HCT116 (cell line): ENCODE measurements at regions not wholly inside any gene's neighbourhood (a gene's known extent, or its start where the extent isn't known, plus 50 kb on each side); places are given as distances from the start of the nearest gene placed in this dataset.

Experiments used
- ATAC-seq: fragments of 200-7000 bp; cut with Tn5 transposase; 2 replicates; pipeline ENCODE4 v1.9.1; 2020; ENCODE audit warnings: mild to moderate bottlenecking, moderate library complexity
- BruUV-seq: library from RNA; stranded (reverse); fragments of 400-500 nt; replicated peaks from 2 replicates; lab custom pipeline; 2021; lab: Mats Ljungman, UMichigan
- CTCF ChIA-PET: fragments of 300-600 bp; sonication (Branson Sonifier 250); formaldehyde crosslinking; loops from one replicate; lab custom pipeline; 2021; ENCODE audit warnings: antibody characterized with exemption; lab: Charles Lee
- POLR2A ChIA-PET: fragments of 300-600, 350-600 bp; sonication (Branson Sonifier 250); formaldehyde crosslinking; loops from one replicate; lab custom pipeline; 2021; ENCODE audit warnings: antibody characterized with exemption; lab: Charles Lee
- RAD21 ChIA-PET, 2 experiments: fragments of 300-600 bp; sonication (Branson Sonifier 250); formaldehyde crosslinking; loops; one replicate each; lab custom pipeline; 2023; ENCODE audit warnings: low total read pairs in 2 of 2; ENCODE audit not compliant: uncharacterized antibody in 2 of 2, unreplicated experiment in 2 of 2, low non-redundant PET in 1 of 2; lab: Charles Lee
- DNase-seq: peaks from one replicate; pipeline ENCODE4 v3.0.0-alpha.2; 2010; ENCODE audit warnings: low read depth, low spot score
- H2AFZ ChIP-seq: fragments of 200-600 bp; shearing (Covaris generic), sonication (generic); 2 replicates; pipeline ENCODE4 v1.6.1; 2017; ENCODE audit warnings: low read depth, mixed run types, mixed read lengths, antibody characterized with exemption, low read length; ENCODE audit not compliant: poor library complexity, severe bottlenecking
- H3K27ac ChIP-seq: 2 replicates; pipeline ENCODE4 v1.5.1; 2012; ENCODE audit warnings: low read depth, low read length
- H3K27me3 ChIP-seq: fragments of 200-600 bp; sonication (generic); 2 replicates; pipeline ENCODE4 v1.6.1; 2016; ENCODE audit warnings: mixed run types, low read length, mixed read lengths; ENCODE audit not compliant: insufficient read depth
- H3K36me3 ChIP-seq, 2 experiments: fragments of 200-500 bp in 1 of 2; fragments of 200-600 bp in 1 of 2; sonication (Bioruptor generic) in 1 of 2; sonication (generic) in 1 of 2; 2 replicates each; pipeline versions ENCODE4 v1.5.1 to v1.6.1; 2014 to 2016; ENCODE audit warnings: low read length in 2 of 2, inconsistent platforms in 1 of 2, mixed read lengths in 1 of 2, mixed run types in 1 of 2; ENCODE audit not compliant: insufficient read depth in 2 of 2, control insufficient read depth in 1 of 2
- H3K4me1 ChIP-seq, 2 experiments: fragments of 200-600 bp in 1 of 2; sonication (generic) in 1 of 2; 2 replicates each; pipeline versions ENCODE4 v1.5.1 to v1.6.1; 2012 to 2017; ENCODE audit warnings: low read length in 2 of 2, inconsistent platforms in 1 of 2, mild to moderate bottlenecking in 1 of 2, mixed read lengths in 1 of 2, mixed run types in 1 of 2, moderate library complexity in 1 of 2; ENCODE audit not compliant: insufficient read depth in 2 of 2, control insufficient read depth in 1 of 2
- H3K4me2 ChIP-seq: fragments of 200-600 bp; sonication (generic); 2 replicates; pipeline ENCODE4 v1.6.1; 2017; ENCODE audit warnings: mixed run types, low read length, mixed read lengths
- H3K4me3 ChIP-seq, 2 experiments: fragments of 200-600 bp in 1 of 2; sonication (generic) in 1 of 2; replicated peaks in 1 of 2; 2 replicates each; pipeline ENCODE4 v1.5.1; 2011 to 2016; ENCODE audit warnings: low read length in 2 of 2, control low read depth in 1 of 2, low read depth in 1 of 2, mild to moderate bottlenecking in 1 of 2, mixed read lengths in 1 of 2, mixed run types in 1 of 2
- H3K79me2 ChIP-seq: fragments of 200-600 bp; sonication (generic); 2 replicates; pipeline ENCODE4 v1.6.1; 2017; ENCODE audit warnings: mild to moderate bottlenecking, mixed run types, low read length, moderate library complexity, mixed read lengths; ENCODE audit not compliant: insufficient read depth
- H3K9ac ChIP-seq: fragments of 200-600 bp; sonication (generic); 2 replicates; pipeline ENCODE4 v1.6.1; 2016; ENCODE audit warnings: low read length, mixed read lengths
- H3K9me2 ChIP-seq: fragments of 200-600 bp; sonication (generic), shearing (Covaris generic); 2 replicates; pipeline ENCODE4 v1.6.1; 2017; ENCODE audit warnings: mixed run types, mild to moderate bottlenecking, moderate library complexity; ENCODE audit not compliant: insufficient read depth
- H3K9me3 ChIP-seq, 2 experiments: fragments of 200-500 bp in 1 of 2; fragments of 200-600 bp in 1 of 2; sonication (Bioruptor generic) in 1 of 2; sonication (generic) in 1 of 2; 2 replicates each; pipeline ENCODE4 v1.6.1; 2014 to 2017; ENCODE audit warnings: low read length in 2 of 2, mixed read lengths in 2 of 2, inconsistent platforms in 1 of 2, low read depth in 1 of 2, mild to moderate bottlenecking in 1 of 2, mixed run types in 1 of 2, moderate library complexity in 1 of 2; ENCODE audit not compliant: control insufficient read depth in 1 of 2, insufficient read depth in 1 of 2
- H4K20me1 ChIP-seq: fragments of 200-600 bp; sonication (generic), shearing (Covaris generic); 2 replicates; pipeline ENCODE4 v1.6.1; 2017; ENCODE audit warnings: mixed run types, mild to moderate bottlenecking, moderate library complexity; ENCODE audit not compliant: insufficient read depth
- CBX3 ChIP-seq: IDR thresholded peaks from 2 replicates; pipeline ENCODE4 v1.6.1; 2012; ENCODE audit warnings: low read depth
- CTCF ChIP-seq, 3 experiments: fragments of 200-600 bp in 1 of 3; sonication (generic) in 1 of 3; IDR thresholded peaks in 2 of 3; conservative IDR thresholded peaks in 1 of 3; 2 replicates each; pipeline ENCODE4 v1.5.1; 2012 to 2017; ENCODE audit warnings: low read depth in 2 of 3, low read length in 2 of 3, antibody characterized with exemption in 1 of 3, borderline replicate concordance in 1 of 3, control low read depth in 1 of 3, mild to moderate bottlenecking in 1 of 3, mixed read lengths in 1 of 3, mixed run types in 1 of 3, moderate library complexity in 1 of 3; ENCODE audit not compliant: insufficient read depth in 1 of 3
- EZH2 ChIP-seq: fragments of 200-600 bp; sonication (generic); IDR thresholded peaks from 2 replicates; pipeline ENCODE4 v1.6.1; 2017; ENCODE audit warnings: antibody characterized with exemption, mixed run types
- EZH2phosphoT487 ChIP-seq: fragments of 200-600 bp; IDR thresholded peaks from 2 replicates; pipeline ENCODE4 v1.6.1; 2018; ENCODE audit warnings: antibody characterized with exemption, borderline replicate concordance
- FOSL1 ChIP-seq: IDR thresholded peaks from 2 replicates; pipeline ENCODE4 v1.6.1; 2012; ENCODE audit warnings: low read depth
- JUND ChIP-seq: IDR thresholded peaks from 2 replicates; pipeline ENCODE4 v1.6.1; 2012
- POLR2A ChIP-seq: IDR thresholded peaks from 2 replicates; pipeline ENCODE4 v1.7.0; 2011; ENCODE audit warnings: borderline replicate concordance; ENCODE audit not compliant: insufficient read depth, insufficient read length; ENCODE audit errors: extremely low read depth
- POLR2AphosphoS5 ChIP-seq: IDR thresholded peaks from 2 replicates; pipeline ENCODE4 v1.6.1; 2011; ENCODE audit warnings: mild to moderate bottlenecking, low read depth, low read length, moderate library complexity
- SIN3A ChIP-seq: IDR thresholded peaks from 2 replicates; pipeline ENCODE4 v1.6.1; 2012; ENCODE audit warnings: low read depth
- SP1 ChIP-seq: IDR thresholded peaks from 2 replicates; pipeline ENCODE4 v1.6.1; 2012; ENCODE audit warnings: low read depth
- SRF ChIP-seq: IDR thresholded peaks from 2 replicates; pipeline ENCODE4 v1.6.1; 2012; ENCODE audit warnings: low read depth
- YY1 ChIP-seq: IDR thresholded peaks from 2 replicates; pipeline ENCODE4 v1.6.1; 2011; ENCODE audit warnings: low read length, low read depth, moderate library complexity, mild to moderate bottlenecking; ENCODE audit not compliant: insufficient replicate concordance; ENCODE audit errors: extremely low read depth
- ZFX ChIP-seq: fragments of 450-650 bp; IDR thresholded peaks from 2 replicates; pipeline ENCODE4 v1.6.1; 2017
- ZNF274 ChIP-seq: fragments of 200-500 bp; sonication (Bioruptor generic); IDR thresholded peaks from 2 replicates; pipeline ENCODE4 v1.6.1; 2014; ENCODE audit warnings: mild to moderate bottlenecking, low read depth, low read length, inconsistent platforms
- intact Hi-C: fragments of 100-400 bp; cut with micrococcal nuclease; formaldehyde crosslinking; loops from 2 replicates; pipeline ENCODE4 v1.10.0; 2022
- TF ChIP-seq, protein P1 (sequence below): IDR thresholded peaks from 2 replicates; pipeline ENCODE4 v1.6.1; 2012
- TF ChIP-seq, protein P2 (sequence below): IDR thresholded peaks from 2 replicates; pipeline ENCODE4 v1.6.1; 2012; ENCODE audit warnings: low read depth
- TF ChIP-seq, protein P3 (sequence below): IDR thresholded peaks from 2 replicates; pipeline ENCODE4 v1.6.1; 2011; ENCODE audit warnings: mild to moderate bottlenecking, low read length, moderate library complexity; ENCODE audit not compliant: insufficient replicate concordance; ENCODE audit errors: extremely low read depth

DNA sequence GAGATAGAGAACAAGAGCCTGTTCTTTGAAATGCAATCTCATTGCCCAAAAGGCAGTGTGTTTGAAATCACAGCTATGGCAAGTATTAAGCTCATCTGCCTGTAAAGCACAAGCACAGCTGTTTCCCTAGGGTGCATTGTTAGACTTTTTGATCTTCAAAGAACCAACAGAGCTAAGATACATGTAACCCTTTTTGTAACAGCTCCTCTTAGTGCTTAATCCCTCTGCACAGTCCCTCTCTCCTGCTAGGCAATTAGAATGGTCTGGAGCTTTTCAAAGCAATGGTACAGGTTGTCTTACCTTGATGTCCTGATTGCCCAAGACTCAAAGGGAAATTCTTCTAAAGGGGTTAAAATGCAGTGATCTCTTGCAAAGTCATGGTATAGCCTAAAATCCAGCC, 249.6 kb upstream of the CHRM2 start:
- Histone ChIP-seq H3K9ac (no peak overlapping the region), H3K79me2 (no peaks in the 10 kb centered on the region), H3K9me2 (no peaks in the 10 kb centered on the region), H3K36me3 (no peaks in the 10 kb centered on the region), H4K20me1 (no peaks in the 10 kb centered on the region), H3K27me3 (no peaks in the 10 kb centered on the region), H3K4me2 (no peak overlapping the region), H3K4me1 (no peaks in the 10 kb centered on the region), H2AFZ (no peak overlapping the region), H3K27ac (no peak overlapping the region), H3K9me3 (peaks cover 0 to 10% of the 10 kb centered on the region in 2 experiments; a peak in 2 of 4 replicates), H3K4me3 (no peak overlapping the region)
- RAD21 ChIA-PET, result no interaction called here
- TF ChIP-seq SRF (no peak), POLR2A (no peak), SIN3A (no peak), EZH2 (no peak), EZH2phosphoT487 (no peak), FOSL1 (no peak), CTCF (IDR thresholded peaks at IDR 0.05 in 2 of 3, conservative IDR thresholded peaks at IDR 0.05 in 1 of 3; ENCODE audit: borderline replicate concordance in 1 of 3, insufficient read depth in 1 of 3, low read depth in 2 of 3, low read length in 2 of 3) (no peak), ZNF274 (no peak), ZFX (no peak), CBX3 (no peak), POLR2AphosphoS5 (no peak), JUND (no peak), SP1 (no peak), YY1 (no peak)
- TF ChIP-seq, protein P1, sequence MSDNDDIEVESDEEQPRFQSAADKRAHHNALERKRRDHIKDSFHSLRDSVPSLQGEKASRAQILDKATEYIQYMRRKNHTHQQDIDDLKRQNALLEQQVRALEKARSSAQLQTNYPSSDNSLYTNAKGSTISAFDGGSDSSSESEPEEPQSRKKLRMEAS, result no peak
- TF ChIP-seq, protein P2, sequence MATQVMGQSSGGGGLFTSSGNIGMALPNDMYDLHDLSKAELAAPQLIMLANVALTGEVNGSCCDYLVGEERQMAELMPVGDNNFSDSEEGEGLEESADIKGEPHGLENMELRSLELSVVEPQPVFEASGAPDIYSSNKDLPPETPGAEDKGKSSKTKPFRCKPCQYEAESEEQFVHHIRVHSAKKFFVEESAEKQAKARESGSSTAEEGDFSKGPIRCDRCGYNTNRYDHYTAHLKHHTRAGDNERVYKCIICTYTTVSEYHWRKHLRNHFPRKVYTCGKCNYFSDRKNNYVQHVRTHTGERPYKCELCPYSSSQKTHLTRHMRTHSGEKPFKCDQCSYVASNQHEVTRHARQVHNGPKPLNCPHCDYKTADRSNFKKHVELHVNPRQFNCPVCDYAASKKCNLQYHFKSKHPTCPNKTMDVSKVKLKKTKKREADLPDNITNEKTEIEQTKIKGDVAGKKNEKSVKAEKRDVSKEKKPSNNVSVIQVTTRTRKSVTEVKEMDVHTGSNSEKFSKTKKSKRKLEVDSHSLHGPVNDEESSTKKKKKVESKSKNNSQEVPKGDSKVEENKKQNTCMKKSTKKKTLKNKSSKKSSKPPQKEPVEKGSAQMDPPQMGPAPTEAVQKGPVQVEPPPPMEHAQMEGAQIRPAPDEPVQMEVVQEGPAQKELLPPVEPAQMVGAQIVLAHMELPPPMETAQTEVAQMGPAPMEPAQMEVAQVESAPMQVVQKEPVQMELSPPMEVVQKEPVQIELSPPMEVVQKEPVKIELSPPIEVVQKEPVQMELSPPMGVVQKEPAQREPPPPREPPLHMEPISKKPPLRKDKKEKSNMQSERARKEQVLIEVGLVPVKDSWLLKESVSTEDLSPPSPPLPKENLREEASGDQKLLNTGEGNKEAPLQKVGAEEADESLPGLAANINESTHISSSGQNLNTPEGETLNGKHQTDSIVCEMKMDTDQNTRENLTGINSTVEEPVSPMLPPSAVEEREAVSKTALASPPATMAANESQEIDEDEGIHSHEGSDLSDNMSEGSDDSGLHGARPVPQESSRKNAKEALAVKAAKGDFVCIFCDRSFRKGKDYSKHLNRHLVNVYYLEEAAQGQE, result no peak
- TF ChIP-seq, protein P3, sequence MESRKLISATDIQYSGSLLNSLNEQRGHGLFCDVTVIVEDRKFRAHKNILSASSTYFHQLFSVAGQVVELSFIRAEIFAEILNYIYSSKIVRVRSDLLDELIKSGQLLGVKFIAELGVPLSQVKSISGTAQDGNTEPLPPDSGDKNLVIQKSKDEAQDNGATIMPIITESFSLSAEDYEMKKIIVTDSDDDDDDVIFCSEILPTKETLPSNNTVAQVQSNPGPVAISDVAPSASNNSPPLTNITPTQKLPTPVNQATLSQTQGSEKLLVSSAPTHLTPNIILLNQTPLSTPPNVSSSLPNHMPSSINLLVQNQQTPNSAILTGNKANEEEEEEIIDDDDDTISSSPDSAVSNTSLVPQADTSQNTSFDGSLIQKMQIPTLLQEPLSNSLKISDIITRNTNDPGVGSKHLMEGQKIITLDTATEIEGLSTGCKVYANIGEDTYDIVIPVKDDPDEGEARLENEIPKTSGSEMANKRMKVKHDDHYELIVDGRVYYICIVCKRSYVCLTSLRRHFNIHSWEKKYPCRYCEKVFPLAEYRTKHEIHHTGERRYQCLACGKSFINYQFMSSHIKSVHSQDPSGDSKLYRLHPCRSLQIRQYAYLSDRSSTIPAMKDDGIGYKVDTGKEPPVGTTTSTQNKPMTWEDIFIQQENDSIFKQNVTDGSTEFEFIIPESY, result no peak
- ATAC-seq, result no peak
- CTCF ChIA-PET, result no interaction called here
- no peak for DNase-seq
- POLR2A ChIA-PET, result no interaction called here
- BruUV-seq, result no TSS peak
- intact Hi-C loops, result no loop called here
